GM18867 (cell line): ENCODE measurements at regions not wholly inside any gene's neighbourhood (a gene's known extent, or its start where the extent isn't known, plus 50 kb on each side); places are given as distances from the start of the nearest gene placed in this dataset.

Experiments used
- ATAC-seq: cut with Tn5 transposase; IDR thresholded peaks from one replicate; pipeline ENCODE4 v1.9.1; 2021; ENCODE audit warnings: mild to moderate bottlenecking, moderate library complexity; ENCODE audit not compliant: unreplicated experiment

DNA sequence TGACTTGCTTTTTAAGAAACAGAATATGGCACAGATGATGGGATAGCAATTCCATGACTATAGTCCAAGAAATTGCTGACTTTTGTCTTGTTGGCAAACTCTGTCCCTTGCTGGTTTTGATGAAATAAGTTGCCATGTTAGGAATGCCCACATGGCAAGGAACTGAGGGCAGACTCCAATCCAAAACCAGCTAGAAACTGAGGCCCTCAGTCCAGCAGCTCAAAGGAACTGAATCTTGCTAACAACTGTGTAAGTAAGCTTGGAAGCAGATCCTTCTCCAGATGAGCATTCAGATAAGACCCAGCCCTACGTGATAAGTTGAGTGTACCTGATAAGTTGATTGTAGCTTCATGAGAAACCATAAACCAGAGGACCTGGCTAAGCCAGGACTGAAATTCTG lies 64.3 kb upstream of the BMPER start:
- ATAC-seq, result no peak

- no peak for ATAC-seq
Measured at GRCh38 chr7:33841705-33842129, 63.6 kb upstream of the BMPER start.

DNA sequence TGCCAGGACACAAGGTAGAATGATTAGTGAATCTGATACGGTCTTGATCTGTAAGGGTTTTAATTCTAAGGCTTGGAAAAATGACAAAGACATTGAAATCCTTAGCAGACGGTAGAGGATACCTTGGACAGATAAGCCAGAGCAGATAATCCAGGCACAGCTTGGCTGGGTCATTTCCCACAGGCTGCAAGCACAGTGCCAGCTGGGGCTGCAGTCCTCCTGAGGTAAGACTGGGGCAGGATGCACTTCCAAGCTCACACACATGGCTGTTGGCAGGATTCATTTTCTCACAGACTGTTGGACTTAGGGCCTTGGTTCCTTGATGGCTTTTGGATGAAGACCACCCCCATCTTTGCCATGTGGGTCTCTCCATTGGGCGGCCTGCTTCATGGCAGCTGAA lies 63.2 kb upstream of the BMPER start:
- no peak for ATAC-seq

DNA sequence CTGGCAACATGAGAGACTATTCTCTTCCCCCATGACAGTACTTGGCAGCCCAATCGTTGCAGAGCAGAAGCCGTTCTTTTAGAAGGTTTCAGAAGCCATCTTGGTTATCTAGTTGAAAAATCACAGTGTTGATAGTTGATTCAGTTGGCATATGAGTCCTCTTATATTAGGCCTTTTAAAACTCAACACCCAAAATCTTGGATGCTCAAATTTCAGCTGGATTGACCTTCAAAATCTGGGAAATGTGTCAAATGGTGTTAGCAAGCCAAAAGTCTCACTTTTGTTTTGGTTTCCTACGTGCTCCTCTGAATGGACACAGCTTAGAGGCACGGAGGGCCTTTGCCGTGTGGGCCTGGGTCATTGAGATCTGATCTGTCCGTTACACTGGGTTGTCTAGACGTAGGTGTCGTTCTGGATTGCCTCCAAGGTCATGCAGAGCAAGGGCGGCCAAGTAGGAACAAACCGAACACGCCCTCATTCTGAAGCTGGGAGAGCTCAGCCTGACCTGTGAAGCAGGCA lies 59.3 kb upstream of the BMPER start:
- ATAC-seq, result no peak

DNA sequence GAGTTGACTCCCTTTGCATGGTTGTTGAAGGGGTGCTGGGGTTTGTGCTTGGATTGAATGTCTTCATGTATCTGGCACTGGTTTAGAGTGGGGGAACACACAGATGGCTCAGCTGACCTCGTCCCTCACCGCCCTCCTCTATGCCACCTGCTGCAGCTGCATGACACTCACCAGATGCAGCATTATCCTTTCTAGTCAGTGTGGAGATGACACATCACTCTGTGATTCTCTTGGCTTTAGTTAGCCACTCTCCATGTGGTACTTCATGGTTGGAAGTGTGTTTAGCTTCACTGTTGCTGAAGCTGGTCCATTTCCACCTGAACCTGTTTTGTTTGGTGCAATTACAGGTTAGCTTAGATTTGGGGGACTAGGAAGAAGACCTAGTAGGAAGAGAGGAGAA lies 56.3 kb upstream of the BMPER start:
- ATAC-seq, result no peak

- ATAC-seq, result no peak
Measured at GRCh38 chr7:33849971-33850559, 55.3 kb upstream of the BMPER start.

- ATAC-seq, result no peak
Measured at GRCh38 chr7:33850768-33851167, 54.6 kb upstream of the BMPER start.

DNA sequence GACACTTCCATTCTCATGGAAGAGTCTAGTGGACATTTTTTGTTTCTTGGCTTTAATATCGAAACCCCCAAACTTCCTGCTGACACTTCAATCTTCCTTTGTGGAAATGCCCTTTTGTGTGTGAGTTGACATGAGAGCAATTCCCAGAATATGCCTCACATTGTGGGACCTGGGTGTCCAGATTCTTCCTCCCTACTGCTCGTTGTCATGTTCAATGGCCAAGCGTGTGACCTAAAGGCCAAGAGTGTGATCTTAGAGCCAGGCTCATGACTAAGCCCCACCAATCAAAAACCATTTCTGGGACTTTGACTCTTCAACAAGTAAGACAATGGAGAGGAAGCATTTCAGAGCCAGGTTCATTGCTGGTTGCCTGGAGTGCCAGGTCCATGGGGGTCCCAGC lies 52.5 kb upstream of the BMPER start:
- ATAC-seq, result no peak

DNA sequence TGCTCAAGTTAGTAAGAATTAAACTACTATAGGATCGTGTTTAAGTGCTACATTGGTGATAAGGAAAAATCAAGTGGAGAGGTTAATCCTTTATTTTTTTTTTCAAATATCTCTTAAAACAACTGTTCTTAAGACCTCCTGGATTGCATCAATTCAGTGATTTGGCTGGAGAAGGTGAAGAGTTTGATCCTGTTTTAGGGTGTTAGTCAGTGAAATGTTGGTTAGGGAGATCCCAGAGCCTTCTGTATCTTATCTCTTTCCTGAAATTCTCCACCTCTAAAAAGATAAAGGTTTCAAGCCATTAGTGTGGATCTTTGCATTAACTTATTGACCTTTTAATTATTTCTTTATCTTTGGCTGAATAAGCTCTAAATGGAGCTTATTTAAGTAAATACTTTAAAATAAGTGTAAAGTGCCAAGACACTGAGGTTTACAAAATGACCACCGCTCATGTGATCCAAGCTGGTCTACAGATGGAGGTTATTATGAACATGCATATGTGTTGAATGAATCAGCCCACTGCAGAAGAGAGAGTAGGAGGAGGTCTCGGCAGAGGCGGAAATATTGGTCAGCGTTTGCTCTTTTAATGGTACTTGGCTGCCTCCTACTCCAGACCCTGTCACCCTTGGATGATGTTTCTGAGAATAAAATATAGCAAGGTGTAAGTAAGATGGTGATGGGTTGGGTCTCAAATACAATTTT lies 51.8 kb upstream of the BMPER start:
- no peak for ATAC-seq

- ATAC-seq, result no peak
Measured at GRCh38 chr7:33854178-33854577, 51.2 kb upstream of the BMPER start.

GRCh38 chr7:33854801-33855350 lies 50.5 kb upstream of the BMPER start:
- no peak for ATAC-seq
